ENCODE measurements at regions not wholly inside any gene's neighbourhood (a gene's known extent, or its start where the extent isn't known, plus 50 kb on each side); places are given as distances from the start of the nearest gene placed in this dataset.

- no peak for DNase-seq (ENCODE audit: extremely low spot score)
- TF ChIP-seq BHLHE40 (IDR thresholded peaks at IDR 0.05; ENCODE audit: borderline replicate concordance) (no peak), ZNF384 (IDR thresholded peaks at IDR 0.05) (no peak), FOXK2 (IDR thresholded peaks at IDR 0.05) (no peak), ARNT (IDR thresholded peaks at IDR 0.05) (no peak), FOXM1 (IDR thresholded peaks at IDR 0.05; ENCODE audit: borderline replicate concordance) (no peak), ELF4 (IDR thresholded peaks at IDR 0.05) (no peak), SP1 (IDR thresholded peaks at IDR 0.05) (no peak), SUZ12 (IDR thresholded peaks at IDR 0.05) (no peak), CTBP1 (IDR thresholded peaks at IDR 0.05; ENCODE audit: borderline replicate concordance) (no peak), TARDBP (IDR thresholded peaks at IDR 0.05) (no peak), LEF1 (IDR thresholded peaks at IDR 0.05; ENCODE audit: borderline replicate concordance) (no peak), L3MBTL2 (conservative IDR thresholded peaks at IDR 0.05) (no peak), PKNOX1 (IDR thresholded peaks at IDR 0.05) (no peak), FOXA1 (IDR thresholded peaks at IDR 0.05) (no peak), HDGF (IDR thresholded peaks at IDR 0.05; ENCODE audit: borderline replicate concordance) (no peak), NFRKB (IDR thresholded peaks at IDR 0.05) (no peak)
- ChIA-PET CTCF (no interaction called here), POLR2A (interaction anchor here (0.9 kb wide), 1 partner anchor 28 kb away, joined by 3 read pairs; no protein-coding TSS in a partner anchor)
Measured at GRCh38 chr9:110076894-110077725, 130.8 kb downstream of the C9orf152 start.

DNA sequence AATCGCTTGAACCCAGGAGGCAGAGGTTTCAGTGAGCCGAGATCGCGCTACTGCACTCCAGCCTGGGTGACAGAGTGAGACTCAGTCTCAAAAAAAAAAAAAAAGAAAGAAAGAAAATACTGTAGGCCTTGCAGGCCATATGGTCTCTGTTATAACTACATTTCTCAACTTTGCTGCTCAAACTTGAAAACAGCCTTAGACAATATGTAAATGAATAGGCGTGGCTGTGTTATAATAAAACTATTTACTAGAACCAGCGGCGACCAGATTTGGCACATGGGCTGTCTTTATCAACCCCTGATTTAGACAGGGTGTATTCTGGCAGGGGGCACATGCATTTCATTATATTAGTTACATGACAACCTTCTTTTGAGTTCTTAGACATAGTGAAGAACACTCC is 130.0 kb downstream of the C9orf152 start:
- ChIA-PET CTCF (no interaction called here), POLR2A (no interaction called here)
- TF ChIP-seq ARNT (IDR thresholded peaks at IDR 0.05) (no peak), L3MBTL2 (conservative IDR thresholded peaks at IDR 0.05) (no peak), FOXK2 (IDR thresholded peaks at IDR 0.05) (no peak), ZNF384 (IDR thresholded peaks at IDR 0.05) (no peak), LEF1 (IDR thresholded peaks at IDR 0.05; ENCODE audit: borderline replicate concordance) (no peak), CTBP1 (IDR thresholded peaks at IDR 0.05; ENCODE audit: borderline replicate concordance) (no peak), SUZ12 (IDR thresholded peaks at IDR 0.05) (no peak), SP1 (IDR thresholded peaks at IDR 0.05) (no peak)
- no peak for DNase-seq (ENCODE audit: extremely low spot score)

- DNase-seq (ENCODE audit: extremely low spot score) = no peak
- ChIA-PET POLR2A (no interaction called here), CTCF (no interaction called here)
- TF ChIP-seq HDGF (IDR thresholded peaks at IDR 0.05; ENCODE audit: borderline replicate concordance) (no peak), SUZ12 (IDR thresholded peaks at IDR 0.05) (no peak), L3MBTL2 (conservative IDR thresholded peaks at IDR 0.05) (no peak), ELF4 (IDR thresholded peaks at IDR 0.05) (no peak), PKNOX1 (IDR thresholded peaks at IDR 0.05) (no peak), FOXA1 (IDR thresholded peaks at IDR 0.05) (no peak), LEF1 (IDR thresholded peaks at IDR 0.05; ENCODE audit: borderline replicate concordance) (no peak), ZNF384 (IDR thresholded peaks at IDR 0.05) (no peak), FOXM1 (IDR thresholded peaks at IDR 0.05; ENCODE audit: borderline replicate concordance) (no peak), CTBP1 (IDR thresholded peaks at IDR 0.05; ENCODE audit: borderline replicate concordance) (no peak), SP1 (IDR thresholded peaks at IDR 0.05) (no peak), BHLHE40 (IDR thresholded peaks at IDR 0.05; ENCODE audit: borderline replicate concordance) (no peak), NFRKB (IDR thresholded peaks at IDR 0.05) (no peak), TARDBP (IDR thresholded peaks at IDR 0.05) (no peak)
Measured at GRCh38 chr9:110078604-110079003, 129.4 kb downstream of the C9orf152 start.

GRCh38 chr9:110081395-110081794 is 126.6 kb downstream of the C9orf152 start:
- POLR2A ChIA-PET = no interaction called here
- TF ChIP-seq FOXK2 (IDR thresholded peaks at IDR 0.05) = no peak
- no peak for TF ChIP-seq HDGF (IDR thresholded peaks at IDR 0.05; ENCODE audit: borderline replicate concordance)
- no peak for TF ChIP-seq SUZ12 (IDR thresholded peaks at IDR 0.05)
- TF ChIP-seq PKNOX1 (IDR thresholded peaks at IDR 0.05) = no peak
- no peak for TF ChIP-seq BHLHE40 (IDR thresholded peaks at IDR 0.05; ENCODE audit: borderline replicate concordance)
- CTCF ChIA-PET = no interaction called here
- no peak for DNase-seq (ENCODE audit: extremely low spot score)

DNA sequence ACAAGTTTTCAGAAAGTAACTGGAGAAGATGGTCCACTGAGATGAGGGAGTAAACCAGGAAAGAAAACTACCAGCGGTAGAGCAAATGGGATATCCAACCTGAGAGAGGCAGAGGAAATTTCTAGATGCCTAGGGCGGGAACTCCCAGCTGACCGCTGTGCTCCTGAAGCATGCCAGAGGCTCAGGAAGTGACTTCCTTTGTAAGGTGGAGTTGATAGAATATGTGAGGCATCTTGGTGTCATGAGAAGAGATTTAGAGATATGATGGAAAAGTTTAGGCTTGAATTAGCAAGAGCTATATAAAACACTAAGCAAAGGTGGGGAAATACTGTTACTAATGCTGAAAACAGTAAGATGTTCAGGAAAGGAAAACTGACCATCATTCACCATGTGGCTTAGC is 124.1 kb downstream of the C9orf152 start:
- CTCF ChIA-PET = no interaction called here
- TF ChIP-seq HDGF (IDR thresholded peaks at IDR 0.05; ENCODE audit: borderline replicate concordance) (no peak), ELF4 (IDR thresholded peaks at IDR 0.05) (no peak), ARNT (IDR thresholded peaks at IDR 0.05) (no peak), ZNF384 (IDR thresholded peaks at IDR 0.05) (no peak), FOXA1 (IDR thresholded peaks at IDR 0.05) (no peak), FOXM1 (IDR thresholded peaks at IDR 0.05; ENCODE audit: borderline replicate concordance) (no peak)
- POLR2A ChIA-PET = no interaction called here
- DNase-seq (ENCODE audit: extremely low spot score) = no peak

- ChIA-PET CTCF (interaction anchor here (0.8 kb wide), 1 partner anchor 183 kb away, joined by 3 read pairs; no protein-coding TSS in a partner anchor), POLR2A (no interaction called here)
Measured at GRCh38 chr9:110086537-110086936, 121.4 kb downstream of the C9orf152 start.

More at GRCh38 chr9:110086537-110086936, 121.4 kb downstream of the C9orf152 start:
- no peak for TF ChIP-seq TARDBP (IDR thresholded peaks at IDR 0.05)
- no peak for TF ChIP-seq FOXA1 (IDR thresholded peaks at IDR 0.05)
- TF ChIP-seq NFRKB (IDR thresholded peaks at IDR 0.05) = no peak
- no peak for TF ChIP-seq BHLHE40 (IDR thresholded peaks at IDR 0.05; ENCODE audit: borderline replicate concordance)
- no peak for TF ChIP-seq ELF4 (IDR thresholded peaks at IDR 0.05)
- TF ChIP-seq ARNT (IDR thresholded peaks at IDR 0.05) = no peak
- TF ChIP-seq L3MBTL2 (conservative IDR thresholded peaks at IDR 0.05) = no peak
- no peak for TF ChIP-seq HDGF (IDR thresholded peaks at IDR 0.05; ENCODE audit: borderline replicate concordance)
- DNase-seq (ENCODE audit: extremely low spot score) = no peak
